HG02970 (cell line): ENCODE measurements at regions not wholly inside any gene's neighbourhood (a gene's known extent, or its start where the extent isn't known, plus 50 kb on each side); places are given as distances from the start of the nearest gene placed in this dataset.

Experiments
- ATAC-seq: cut with Tn5 transposase; IDR thresholded peaks from one replicate; pipeline ENCODE4 v1.9.1; 2021; ENCODE audit warnings: mild to moderate bottlenecking, moderate library complexity, moderate number of reproducible peaks; ENCODE audit not compliant: unreplicated experiment, low FRiP score

DNA sequence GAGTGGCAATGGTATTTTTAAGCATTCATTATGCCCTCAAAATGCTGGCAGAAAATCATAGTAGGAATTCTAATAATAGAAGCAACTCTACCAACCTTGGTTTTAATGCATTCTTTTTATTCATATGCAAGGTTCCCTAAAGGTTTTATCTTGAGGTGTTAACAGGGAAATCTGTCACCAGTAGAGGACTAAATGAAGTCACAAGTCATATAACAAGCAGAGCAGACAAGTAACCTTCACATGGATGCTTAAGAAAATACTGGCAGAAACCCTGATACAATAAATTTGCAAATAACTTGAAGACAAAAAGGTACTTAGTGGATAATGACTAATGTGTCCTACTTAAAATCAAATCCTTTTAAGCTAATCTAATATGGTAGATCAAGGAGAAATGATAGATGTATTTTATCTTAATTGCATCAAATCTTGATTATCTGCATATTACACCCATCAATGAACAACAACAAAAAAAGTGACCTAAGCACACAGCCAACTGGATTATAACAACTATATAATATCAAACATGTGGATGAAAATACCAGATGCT, 73.3 kb downstream of the RFC3 start:
- no peak for ATAC-seq

DNA sequence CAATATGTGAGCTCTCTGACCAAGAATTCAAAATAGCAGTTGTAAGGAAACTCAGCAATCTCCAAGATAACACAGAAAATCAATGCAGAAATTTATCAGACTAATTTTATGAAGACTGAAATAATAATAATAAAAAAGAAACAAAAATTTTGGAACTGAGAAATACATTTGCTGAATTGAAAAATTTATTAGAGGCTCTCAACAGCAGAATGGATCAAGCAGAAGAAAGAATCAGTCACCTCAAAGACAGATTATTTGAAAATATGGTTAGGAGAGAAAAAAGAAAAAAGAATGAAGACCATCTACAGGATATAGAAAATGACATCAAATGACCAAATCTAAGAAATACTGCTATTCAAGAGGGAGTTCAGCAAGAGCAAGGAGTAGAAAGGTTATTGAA, 75.6 kb downstream of the RFC3 start:
- no peak for ATAC-seq

DNA sequence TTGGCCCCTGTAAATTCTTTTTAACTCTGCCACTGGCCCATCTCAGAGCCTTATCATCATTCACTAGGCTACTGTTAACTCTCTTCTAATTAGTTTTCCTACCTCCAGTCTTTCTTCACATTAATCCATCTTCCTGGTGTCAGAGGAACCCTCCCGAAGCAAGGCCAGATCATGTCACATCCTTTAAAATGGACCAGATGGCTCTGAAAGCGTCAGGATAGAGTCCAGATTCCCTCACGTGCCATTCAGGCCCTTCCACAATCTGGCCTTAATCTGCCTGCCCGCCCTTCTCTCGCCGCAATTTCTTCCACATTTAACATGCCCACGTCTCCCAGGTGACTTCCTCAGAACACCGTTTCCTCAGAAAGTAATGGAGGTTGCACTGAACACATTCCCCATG, 86.5 kb downstream of the RFC3 start:
- ATAC-seq, result no peak

DNA sequence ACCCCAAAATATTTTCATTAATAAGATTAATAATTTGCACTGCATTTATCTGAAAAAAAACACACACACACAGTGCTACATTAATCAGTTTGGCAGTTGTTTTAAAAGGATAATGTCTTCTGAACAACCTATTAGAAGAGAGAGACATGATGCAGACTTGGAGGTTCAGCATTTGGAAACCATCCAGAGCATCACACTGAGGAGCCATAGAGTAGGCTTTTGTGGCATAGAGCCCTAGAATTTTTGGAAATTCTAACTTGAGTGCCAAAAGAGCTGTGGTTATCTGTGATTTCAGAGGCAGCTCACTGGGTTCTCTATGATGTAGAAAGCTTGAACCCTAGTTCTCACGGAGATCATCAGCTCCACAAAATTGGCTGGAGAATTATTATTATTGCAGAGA, 90.2 kb downstream of the RFC3 start:
- ATAC-seq, result no peak

DNA sequence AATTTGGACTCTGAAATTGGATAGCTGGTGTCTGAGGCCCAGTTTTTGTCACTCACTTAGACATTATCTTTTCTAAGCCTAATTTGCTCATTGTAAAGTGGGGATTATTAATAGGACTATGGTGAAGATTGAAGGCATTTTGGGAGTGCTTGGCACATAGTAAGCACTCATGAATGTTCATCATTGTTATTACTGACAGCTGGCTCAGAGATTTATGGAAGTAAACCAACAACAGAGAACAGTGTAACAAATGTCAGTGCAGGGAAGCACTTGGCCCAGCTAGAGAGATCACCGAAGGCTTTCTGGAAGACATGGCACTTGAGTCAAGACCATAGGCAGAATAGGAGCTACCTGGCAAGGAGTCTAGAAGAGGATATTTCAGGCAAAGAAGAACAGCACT, 92.3 kb downstream of the RFC3 start:
- no peak for ATAC-seq

DNA sequence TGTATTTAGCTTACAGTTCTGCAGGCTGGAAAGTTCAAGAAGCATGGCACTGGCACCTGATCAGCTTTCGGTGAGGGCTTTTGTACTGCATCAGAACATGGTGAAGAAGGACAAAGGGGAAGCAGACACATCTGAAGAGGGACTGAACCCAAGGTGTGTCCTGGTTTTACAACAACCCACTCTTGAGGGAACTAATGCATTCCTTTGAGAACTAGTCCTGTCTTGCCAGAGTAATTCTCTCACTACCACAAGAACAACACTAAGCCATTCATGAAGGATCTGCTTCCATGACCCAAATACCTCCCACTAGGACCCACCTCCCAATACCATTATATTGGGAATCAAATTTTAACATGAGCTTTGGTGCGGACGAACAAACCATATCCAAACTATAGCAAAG, 93.6 kb downstream of the RFC3 start:
- no peak for ATAC-seq

DNA sequence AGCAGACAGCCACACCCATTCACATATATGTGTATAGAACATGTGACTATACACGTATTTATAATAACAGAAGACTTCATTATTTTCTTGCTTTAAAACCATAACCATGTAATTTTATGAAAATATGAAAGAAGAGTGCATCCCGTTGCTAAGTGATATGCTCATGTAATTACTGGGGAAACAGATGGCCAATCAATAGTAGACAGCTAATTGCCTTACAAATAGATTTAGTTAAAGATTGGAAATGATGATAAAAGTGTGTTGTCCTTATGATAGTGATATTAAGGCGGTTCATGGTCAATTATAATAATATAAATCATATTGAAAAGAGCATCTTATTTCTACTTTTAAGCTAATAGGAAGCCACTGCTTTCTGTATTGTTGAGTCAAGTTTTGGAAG, 95.9 kb downstream of the RFC3 start:
- no peak for ATAC-seq

DNA sequence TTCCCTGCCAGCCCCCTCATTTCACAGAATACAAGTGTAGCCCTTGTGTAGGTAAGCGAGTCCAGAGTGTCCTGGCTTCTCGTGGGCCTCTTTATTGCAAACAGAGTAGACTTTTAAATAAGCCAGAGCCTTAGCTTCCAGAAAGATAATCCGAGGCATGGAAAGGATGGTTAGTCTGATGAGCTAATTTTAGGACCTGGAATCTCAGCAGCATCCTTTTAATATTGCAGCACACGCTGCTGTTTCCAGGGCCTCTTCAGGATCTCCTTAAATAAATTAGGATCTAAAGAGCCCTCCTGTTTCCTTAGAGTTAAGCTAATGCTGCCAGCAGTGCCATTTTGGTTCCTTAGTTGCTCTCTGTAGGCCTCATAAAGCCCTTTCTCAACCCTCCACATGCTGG, 99.2 kb downstream of the RFC3 start:
- ATAC-seq, result no peak

DNA sequence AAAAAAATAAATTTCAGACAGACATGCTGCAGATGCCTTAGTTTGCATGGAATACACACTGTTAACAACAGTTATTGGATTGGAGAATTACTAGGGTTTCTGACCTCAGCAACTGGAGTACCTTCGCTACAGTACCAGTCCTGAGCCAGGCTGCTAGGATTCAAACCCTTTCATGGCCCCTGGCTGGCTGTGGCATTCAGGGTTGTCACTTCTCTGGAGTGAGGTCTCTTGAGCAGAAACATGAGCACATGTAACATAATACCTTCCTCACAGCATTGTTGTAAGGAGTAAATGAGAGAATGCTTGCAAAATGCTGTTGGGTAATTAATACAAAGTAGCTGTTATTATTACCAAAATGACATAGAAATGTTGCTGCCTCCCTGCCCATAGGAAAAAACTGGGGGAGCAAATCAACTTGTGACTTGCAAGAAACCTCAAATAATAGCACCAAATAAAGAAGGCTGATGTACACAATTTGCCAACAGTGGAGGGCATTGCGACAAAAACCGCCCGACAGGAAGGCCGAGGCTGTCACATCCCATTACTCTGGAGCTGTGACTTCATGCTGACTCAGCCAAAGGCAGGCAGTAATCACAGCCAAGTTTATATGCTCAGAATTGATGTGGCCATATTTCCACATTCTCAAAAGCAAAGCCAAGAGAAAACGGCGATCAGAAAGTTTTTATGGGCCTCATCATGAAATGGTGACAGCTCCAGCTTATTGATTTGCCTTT, 100.4 kb downstream of the RFC3 start:
- ATAC-seq, result no peak

DNA sequence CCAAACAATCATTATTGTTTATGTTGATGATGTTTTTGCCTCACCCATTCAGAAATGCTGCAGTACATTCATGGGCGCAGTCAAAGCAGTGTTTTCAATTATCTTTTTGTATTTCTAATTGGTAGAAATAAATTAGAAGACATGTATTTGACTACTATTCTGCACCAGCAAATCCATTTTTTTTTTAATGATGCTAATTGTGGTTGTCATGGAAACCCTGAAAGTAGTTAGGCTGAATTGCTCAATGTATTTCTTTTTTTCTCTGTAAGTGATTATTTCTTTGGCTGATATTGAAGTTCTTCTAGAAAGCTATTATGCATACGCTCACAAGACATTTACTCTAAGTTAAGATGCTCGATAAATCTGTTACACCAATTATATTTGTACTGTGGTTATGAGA, 101.2 kb downstream of the RFC3 start:
- no peak for ATAC-seq

DNA sequence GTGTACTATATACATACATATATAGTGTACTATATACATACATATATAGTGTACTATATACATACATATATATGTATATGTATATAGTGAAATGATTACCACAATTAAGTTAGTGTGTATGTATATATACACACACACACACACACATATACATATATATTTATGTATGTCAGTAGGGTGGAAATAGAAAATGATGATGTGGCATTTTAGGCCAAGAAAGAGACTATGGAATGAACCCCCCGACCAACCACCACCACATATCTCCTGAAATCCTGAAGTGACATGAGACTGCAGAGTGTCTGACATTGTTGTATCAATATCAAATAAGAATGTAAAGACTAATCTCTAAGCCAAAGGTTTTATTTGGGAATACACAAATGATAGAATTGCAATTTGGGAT, 107.6 kb downstream of the RFC3 start:
- ATAC-seq, result no peak

DNA sequence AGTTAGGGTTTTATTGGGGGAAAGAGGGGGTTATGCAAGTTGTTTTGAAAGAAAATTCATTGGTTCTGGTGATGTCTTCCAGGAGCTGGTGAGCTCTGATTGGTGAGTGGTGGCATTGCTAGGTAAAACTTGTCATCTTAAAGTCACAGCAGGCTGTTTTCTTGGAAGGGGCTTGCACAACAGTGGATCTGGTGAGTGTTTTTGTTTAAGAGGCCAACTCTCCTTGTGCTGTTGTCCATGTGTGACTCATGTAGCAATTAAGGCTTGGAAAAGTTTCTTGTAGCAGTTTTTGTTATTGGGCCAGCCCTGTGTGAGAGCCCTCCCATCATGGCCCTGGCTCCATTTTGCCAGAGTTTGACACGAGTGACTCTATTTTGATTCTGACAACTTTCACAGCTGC, 109.4 kb downstream of the RFC3 start:
- no peak for ATAC-seq

DNA sequence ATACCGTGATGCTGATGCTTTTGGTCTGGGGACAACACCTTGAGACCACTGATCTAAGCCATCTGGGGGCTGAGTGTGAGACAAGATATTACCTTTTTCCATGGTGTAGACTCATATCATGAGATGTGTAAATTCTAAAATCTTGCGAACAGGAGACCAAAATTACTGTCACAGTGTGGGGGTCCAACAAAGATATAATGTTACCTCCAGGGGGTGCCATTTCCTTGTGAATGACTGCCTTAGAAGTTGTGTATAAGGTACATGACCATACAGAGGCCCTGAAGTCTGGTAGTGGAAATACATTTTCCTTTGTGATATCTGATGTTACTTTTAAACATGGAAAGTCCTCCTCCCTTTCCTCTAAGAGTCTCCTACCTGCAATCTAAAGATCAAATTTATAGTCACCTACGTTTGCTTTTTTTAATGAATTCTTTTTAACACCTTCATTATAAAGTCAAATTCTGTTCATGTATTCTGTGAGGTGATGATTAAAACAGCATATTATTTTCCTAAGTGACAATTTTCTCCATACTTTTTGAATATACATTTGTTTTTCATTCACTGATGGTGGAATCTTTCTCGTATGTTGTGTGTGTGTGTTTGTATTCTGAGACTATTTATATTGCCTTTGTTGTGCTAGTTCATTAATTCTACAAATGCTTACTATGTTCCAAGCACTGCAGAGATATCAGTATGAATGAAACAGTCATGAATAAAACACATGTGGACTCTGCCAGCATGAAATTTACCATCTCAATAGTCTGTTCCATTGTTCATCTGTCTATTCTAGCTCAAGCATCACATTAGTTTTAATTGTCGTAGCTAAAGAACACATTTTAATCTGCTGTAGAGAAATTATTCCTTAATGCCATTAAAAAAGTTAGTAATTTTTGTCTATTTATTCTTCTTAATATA, 113.7 kb downstream of the RFC3 start:
- ATAC-seq, result no peak

DNA sequence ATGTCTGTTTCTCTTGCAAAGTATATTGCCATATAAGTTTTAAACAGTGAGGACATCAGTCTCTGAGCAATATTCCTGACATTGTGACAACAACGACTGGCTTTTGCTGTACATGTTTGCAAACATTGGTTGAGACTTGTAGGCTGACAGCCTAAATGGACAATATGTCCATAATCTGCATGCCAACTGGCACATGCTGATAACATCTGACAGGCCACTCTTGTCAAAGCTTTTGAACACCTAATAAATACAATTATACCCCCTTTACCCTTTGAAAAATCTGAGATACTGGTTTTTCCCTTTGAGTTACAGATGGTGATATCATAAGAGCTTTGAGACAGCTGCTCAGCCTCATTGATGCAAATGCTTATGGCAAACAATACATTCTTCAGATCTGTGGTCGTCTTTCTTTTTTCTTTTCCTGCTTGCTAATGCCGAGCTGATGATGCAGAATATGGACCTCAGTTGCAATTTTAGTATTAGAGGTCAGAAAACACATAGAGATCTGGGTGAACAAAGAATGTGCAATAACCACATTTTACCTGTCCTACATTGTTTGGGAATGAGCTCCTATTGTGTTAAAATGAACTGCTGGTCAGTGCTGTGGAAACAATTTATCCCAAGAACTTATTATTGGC, 114.9 kb downstream of the RFC3 start:
- no peak for ATAC-seq

DNA sequence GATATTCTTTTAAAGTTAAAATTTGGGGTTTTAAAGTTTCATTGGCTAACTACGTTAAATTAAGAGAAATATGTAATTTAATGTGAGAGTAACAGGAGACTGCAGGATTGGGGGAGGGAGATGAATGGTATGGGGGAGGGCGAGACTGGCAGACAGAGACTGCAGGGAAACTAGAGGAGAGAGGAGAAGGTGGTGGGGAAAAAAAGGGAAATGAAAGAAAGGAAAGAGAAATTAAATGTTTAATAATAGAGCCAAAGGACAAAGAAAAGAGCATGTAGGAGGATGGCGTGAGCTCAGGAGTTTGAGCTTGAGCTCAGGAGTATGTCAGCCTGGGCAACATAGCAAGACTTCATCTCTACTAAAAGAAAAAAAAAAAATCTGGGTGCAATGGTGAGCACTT, 115.9 kb downstream of the RFC3 start:
- no peak for ATAC-seq

DNA sequence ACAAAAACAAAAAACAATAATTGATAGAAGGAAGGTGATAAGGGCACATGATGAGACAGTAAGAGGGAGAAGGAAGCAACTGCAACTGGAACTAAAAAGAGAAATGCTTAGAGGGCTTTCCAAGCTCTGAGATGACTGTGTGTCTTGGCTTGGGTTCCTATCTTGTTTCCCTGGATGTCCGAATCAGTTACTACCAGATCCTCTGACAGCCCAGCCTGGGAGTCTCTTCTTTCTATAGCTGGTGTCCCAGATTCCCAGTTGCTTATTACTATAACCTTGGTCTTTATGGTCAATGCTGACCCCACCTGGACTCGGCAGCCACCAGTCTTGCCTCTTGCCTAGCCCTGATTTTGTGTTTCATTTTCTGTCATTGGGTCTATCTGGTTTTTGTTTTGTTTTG, 116.4 kb downstream of the RFC3 start:
- ATAC-seq, result no peak

DNA sequence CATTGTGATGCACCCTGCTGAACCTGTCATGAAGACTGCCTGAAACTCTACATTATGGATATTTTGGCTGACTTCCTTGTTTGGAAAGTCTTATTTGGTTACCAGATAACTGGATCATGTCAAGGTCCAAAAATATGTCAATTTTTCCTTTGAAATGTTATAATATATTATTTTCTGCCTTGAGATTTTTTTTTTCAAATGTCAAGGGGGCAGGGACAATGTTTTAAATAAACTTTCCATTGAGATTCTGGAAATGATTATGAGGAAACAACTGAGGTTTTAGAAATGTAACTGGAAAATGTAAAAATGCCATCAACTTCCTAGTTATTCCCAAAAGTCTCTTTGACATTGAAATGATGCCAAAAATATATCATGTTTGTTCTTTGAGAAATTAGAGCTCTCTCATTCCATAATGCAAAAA, 117.0 kb downstream of the RFC3 start:
- no peak for ATAC-seq

DNA sequence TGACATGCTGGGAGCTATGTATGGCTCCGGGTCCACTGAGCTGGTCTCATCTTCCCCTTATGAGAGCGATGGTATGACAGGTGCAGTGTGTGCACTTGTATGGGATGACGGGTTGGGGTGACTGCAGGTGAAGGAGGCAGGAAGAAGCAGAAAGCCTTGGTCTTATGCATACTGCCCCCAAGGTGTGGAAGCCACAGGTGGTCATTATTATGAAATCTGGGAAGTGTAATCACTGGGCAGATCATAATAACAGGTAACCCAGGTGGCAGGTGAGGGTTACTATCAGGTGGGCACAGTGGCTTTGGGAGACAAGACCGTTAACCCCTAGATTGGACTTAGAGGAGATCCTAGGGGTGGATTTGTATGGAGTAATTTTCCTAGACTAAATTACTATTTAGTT, 118.0 kb downstream of the RFC3 start:
- ATAC-seq, result no peak

DNA sequence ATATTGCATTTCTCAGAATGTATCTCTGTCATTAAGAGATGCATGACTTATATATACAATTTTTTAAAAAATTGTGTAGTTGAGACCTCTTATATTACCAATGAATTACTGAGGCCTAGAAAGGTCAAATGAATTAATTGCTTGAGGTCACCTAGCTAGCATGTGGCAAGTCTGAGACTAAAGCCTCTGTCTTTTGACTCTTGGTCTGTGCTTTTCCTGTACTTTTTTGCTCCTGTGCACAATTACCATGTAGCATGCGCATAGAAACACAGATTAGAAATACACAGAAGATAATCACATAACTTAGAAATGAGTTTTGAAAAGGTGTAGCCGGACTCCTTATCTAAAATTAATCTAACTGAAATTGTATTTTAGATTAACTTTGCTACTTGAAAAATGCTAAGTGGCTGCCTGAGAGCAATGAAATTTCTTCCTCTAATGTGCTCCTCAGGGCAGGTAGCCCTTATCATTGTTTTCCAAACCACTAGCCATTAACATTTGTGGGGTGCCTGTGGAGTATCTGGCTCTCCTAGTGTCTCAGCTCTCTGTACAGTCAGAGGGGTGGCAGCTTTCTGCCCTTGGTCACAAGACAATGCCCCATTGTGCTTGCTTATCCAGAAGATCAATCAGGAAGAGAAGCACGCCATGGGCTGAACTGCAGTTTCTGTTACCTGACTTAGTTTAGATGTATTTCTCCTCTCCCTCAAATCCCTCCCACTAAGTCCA, 119.6 kb downstream of the RFC3 start:
- no peak for ATAC-seq

DNA sequence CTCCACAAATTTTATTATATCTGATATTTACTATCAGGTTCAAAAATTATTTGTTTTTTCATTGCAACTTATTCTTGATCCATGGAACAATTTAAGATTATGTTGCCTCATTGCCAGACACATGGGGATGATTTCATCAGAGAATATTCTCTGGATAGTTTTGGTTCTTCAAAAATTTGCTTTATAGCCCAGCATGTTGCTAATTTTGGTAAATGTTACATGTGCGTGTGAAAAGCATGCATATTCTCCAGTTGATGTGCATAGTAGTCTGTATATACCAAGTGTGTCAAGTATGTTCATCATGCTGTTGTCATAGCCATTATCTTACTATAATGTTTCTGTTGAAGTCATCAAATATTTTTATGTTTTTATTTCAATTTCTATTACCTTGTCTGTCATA, 122.3 kb downstream of the RFC3 start:
- no peak for ATAC-seq

DNA sequence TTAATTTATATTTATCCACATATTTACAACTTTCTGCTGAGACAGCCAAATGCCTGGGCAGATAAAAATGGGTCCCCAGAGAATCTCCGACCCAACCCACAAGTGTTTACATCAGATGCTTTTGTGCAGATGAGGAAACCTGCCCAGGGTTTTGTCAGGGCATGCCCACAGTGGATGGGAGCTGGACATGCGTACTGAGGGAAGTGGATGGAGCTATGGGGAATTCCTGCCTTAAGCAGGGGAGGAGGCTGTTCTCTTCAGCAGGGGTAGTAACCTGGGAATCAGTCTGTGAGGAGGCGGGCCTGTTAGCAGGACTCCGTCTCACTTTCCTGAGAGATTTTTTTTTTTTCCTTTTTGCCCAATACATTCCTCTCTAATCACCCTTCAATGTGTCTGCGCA, 122.9 kb downstream of the RFC3 start:
- ATAC-seq, result no peak
